VCaP (cell line): ENCODE measurements at regions not wholly inside any gene's neighbourhood (a gene's known extent, or its start where the extent isn't known, plus 50 kb on each side); places are given as distances from the start of the nearest gene placed in this dataset.

Experiments used
- H3K27ac ChIP-seq: fragments of 450-650 bp; 2 replicates; pipeline ENCODE4 v1.5.1; 2017
- TF ChIP-seq, protein P1 (sequence below): fragments of 450-650 bp; conservative IDR thresholded peaks from 2 replicates; pipeline ENCODE4 v1.5.1; 2017; ENCODE audit warnings: mild to moderate bottlenecking, moderate library complexity

DNA sequence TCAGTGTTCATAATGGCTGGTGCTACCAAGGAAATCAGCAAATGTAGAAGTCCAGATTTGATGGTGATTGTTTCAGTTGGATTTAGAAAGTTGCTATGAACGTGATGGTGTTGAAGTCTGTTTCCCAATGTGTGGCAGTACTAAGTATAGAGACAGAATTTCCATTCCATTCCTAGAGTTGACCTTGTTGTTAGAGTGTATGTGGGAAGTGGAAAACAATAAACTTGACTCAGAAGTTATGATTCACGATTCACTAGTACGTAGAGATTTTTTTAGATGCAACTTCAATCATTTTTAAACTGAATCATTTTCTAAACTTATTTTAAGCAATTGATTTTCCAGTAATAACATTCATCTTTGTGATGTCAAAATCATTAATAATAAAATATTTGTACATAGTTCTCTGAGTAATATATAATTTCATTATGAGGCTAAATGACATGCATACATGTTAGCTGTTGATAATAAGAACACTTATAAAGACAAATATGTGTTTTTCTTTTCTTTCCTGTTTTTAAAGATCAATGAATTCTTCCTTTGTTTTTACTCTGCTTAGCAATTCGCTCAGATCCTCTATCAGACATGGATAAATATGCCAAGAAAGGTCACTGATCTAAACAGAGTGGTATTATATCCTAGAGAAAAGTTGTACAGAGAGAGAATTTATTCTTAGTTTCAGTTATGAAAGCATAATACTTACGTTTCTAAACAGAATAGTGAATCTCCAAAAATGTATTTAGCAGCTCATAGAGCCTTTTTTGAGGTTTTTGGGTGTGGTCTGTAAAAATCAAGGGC lies 108.8 kb upstream of the GPR149 start:
- TF ChIP-seq, protein P1, sequence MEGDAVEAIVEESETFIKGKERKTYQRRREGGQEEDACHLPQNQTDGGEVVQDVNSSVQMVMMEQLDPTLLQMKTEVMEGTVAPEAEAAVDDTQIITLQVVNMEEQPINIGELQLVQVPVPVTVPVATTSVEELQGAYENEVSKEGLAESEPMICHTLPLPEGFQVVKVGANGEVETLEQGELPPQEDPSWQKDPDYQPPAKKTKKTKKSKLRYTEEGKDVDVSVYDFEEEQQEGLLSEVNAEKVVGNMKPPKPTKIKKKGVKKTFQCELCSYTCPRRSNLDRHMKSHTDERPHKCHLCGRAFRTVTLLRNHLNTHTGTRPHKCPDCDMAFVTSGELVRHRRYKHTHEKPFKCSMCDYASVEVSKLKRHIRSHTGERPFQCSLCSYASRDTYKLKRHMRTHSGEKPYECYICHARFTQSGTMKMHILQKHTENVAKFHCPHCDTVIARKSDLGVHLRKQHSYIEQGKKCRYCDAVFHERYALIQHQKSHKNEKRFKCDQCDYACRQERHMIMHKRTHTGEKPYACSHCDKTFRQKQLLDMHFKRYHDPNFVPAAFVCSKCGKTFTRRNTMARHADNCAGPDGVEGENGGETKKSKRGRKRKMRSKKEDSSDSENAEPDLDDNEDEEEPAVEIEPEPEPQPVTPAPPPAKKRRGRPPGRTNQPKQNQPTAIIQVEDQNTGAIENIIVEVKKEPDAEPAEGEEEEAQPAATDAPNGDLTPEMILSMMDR: no peak
- H3K27ac ChIP-seq: no peak overlapping the region

DNA sequence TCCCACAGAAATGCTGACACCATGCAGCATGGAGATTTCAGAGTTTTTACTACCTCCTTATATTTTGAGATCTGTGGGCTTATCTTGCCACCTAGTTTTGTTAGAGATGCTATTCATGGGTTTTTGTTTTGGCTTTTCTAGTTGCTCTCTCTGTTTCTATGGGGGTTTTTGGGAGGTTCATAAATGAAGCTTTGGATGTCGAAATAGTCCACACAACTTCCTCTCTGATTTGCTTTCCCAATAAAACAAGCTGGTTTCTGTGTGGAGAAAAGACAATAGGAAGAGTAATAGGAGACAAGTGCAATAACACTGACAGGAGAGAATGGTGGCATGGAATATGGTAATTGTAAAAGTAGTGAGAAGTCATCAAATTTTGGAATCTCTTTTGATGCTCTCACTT lies 106.8 kb upstream of the GPR149 start:
- no peak overlapping the region for H3K27ac ChIP-seq
- TF ChIP-seq, protein P1: no peak

DNA sequence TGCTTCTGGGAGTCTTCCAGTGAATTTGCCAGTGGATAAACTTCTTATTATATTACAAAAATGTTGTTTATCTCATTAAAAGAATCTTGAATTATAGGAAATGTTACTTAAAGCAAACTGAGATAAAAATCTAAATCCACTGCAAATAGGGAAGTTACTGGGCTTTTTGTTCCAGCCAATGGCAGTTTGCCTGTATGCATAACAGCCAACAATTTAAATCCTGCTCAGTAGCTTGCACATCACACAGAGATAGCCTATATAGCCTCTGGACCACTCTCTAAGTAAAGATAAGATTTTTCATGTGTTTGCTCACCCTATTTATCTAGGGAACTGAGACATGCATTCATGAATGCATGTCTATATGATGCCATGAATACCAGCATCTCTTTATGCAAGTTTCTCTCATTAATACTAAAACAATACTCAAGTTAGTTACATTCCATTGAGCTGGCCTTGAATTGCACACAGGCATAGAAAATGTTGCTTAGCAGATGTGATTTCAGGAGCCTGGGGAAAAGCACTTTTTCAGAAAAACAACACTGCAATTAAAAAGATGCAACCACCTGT lies 92.1 kb upstream of the GPR149 start:
- TF ChIP-seq, protein P1: no peak
- peak overlapping the region; percentile 90 for H3K27ac ChIP-seq

DNA sequence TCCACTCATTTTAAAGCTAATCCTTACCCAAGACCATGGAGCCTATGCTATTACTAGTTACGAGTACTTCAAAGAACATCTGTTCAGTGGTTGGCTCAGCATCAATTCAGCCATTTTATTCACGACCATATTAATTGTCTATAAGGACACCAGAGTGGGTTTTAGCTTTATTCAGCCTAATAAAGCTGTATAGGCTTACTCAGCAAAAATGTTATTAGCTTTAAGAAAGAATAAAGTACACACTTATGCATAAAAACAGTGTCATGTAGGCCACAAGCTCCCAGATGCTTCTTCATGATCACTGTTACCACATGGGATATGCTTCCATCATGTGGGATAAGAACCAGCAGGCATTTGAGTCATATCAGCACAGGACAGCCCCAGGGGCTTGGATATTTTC lies 87.4 kb upstream of the GPR149 start:
- TF ChIP-seq, protein P1: no peak

DNA sequence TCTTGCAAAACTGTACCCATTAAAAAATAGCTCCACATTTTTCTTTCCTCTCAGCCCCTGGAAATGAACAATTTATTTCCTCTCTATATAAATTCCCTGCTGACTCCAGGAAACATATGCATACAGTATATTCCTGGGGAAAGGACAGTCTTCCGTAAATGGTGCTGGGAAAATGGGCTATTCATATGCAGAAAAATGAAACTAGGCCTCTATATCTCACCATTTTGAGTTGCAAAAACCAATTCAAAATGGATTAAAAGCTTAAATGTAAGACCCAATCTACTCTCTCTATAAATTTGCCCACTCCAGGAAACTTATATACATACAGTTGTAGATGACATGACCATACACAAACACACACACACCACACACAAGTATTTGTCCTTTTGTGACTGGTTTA lies 85.9 kb upstream of the GPR149 start:
- no peak overlapping the region for H3K27ac ChIP-seq
- TF ChIP-seq, protein P1: no peak

More for the DNA sequence above, 87.4 kb upstream of the GPR149 start:
- H3K27ac ChIP-seq: no peak overlapping the region; the same call in 1 of the 2 replicates

DNA sequence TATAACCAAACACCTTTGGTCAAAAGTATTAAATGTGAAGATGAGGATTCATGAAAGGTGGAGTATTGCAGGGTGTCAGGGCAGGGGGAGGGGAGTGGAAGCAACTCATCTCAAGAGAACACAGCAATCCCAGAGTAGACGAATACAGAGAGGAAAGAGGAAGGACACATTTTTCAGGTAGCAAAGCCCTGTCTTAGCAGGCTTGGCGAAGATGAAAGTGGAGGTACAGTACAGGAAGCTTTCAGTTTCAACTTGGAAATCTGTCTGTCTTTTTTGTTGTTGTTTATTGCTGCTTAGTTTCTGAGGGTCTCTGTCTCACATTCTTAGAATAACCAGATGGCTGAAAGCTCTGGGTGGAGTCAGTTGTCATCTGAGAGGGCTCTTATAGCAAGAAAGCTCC lies 80.8 kb upstream of the GPR149 start:
- no peak overlapping the region for H3K27ac ChIP-seq

DNA sequence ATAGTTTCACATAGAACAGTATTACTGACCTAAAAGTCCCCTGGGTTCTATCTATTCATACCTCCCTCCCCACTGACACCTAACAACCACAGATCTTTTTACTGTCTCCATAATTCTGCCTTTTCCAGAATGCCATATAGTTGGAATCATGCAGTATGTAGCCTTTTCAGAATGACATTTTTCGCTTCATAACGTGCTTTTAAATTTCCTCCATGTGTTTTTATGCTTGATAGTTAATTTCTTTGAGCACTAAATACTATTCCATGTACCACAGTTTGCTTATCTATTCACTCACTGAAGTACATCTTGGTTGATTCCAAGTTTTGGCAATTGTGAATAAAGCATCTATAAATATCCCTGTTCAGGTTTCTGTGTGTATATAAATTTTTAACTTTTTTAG lies 77.7 kb upstream of the GPR149 start:
- no peak overlapping the region for H3K27ac ChIP-seq
- TF ChIP-seq, protein P1: no peak

More for the DNA sequence above, 80.8 kb upstream of the GPR149 start:
- TF ChIP-seq, protein P1: no peak
